K562 (cell line): ENCODE measurements at regions not wholly inside any gene's neighbourhood (a gene's known extent, or its start where the extent isn't known, plus 50 kb on each side); places are given as distances from the start of the nearest gene placed in this dataset.
"Not testable (repeated sequence)": the region's sequence is repeated elsewhere in the genome, so short reads cannot be mapped to it uniquely, and the experiment has no call there.

Experiments
- ATAC-seq: fragments of 200-7000 bp; cut with Tn5 transposase; 3 replicates; pipeline ENCODE4 v1.9.1; 2020; ENCODE audit warnings: moderate library complexity
- BruUV-seq: library from RNA; stranded (reverse); fragments of 400-500 nt; replicated peaks from 2 replicates; lab custom pipeline; 2021; lab: Mats Ljungman, UMichigan
- CTCF ChIA-PET: fragments of 300-600 bp; formaldehyde crosslinking; extraction: SDS; loops from one replicate; lab custom pipeline; 2021; ENCODE audit warnings: low intra/inter-chr PET ratio; lab: Yijun Ruan, JAX
- POLR2A ChIA-PET: fragments of 300-600, 350-650 bp; sonication (Branson Sonifier 250); formaldehyde crosslinking; extraction: SDS; loops from one replicate; lab custom pipeline; 2021; ENCODE audit warnings: antibody characterized with exemption, inconsistent platforms; lab: Yijun Ruan, JAX
- DNase-seq, 4 experiments: peaks; one replicate each; pipeline versions ENCODE4 v3.0.0 to v3.0.0-alpha.2; 2011 to 2018; ENCODE audit warnings: low spot score in 3 of 4, mixed read lengths in 3 of 4; ENCODE audit errors: extremely low read depth in 1 of 4
- FAIRE-seq: peaks from 2 replicates; lab custom pipeline; 2011; peaks lifted over from hg19 to GRCh38; lab: Jason Lieb, UNC
- H2AFZ ChIP-seq: 2 replicates; pipeline ENCODE4 v1.6.0; 2011; ENCODE audit warnings: low read depth, low read length, control low read depth, inconsistent platforms
- H3K27ac ChIP-seq: fragments of 200-600 bp; 3 replicates; pipeline ENCODE4 v1.8.0; 2011; ENCODE audit warnings: low read depth, mild to moderate bottlenecking, control low read depth, inconsistent platforms, low read length, moderate library complexity, mixed read lengths; ENCODE audit errors: extremely low read depth
- H3K27me3 ChIP-seq, 2 experiments: fragments of 300-600 bp in 1 of 2; 2 replicates in 1 of 2; 3 replicates in 1 of 2; pipeline versions ENCODE4 v1.6.0 to v1.8.0; 2011; ENCODE audit warnings: inconsistent platforms in 2 of 2, low read length in 2 of 2, mild to moderate bottlenecking in 1 of 2, mixed read lengths in 1 of 2, moderate library complexity in 1 of 2; ENCODE audit not compliant: control insufficient read depth in 2 of 2, insufficient read depth in 2 of 2
- H3K36me3 ChIP-seq: fragments of 300-600 bp; 3 replicates; pipeline ENCODE4 v1.8.0; 2011; ENCODE audit warnings: mild to moderate bottlenecking, low read length, inconsistent platforms; ENCODE audit not compliant: control insufficient read depth, insufficient read depth
- H3K4me1 ChIP-seq, 2 experiments: fragments of 200-600 bp in 1 of 2; replicated peaks in 1 of 2; 2 replicates in 1 of 2; 3 replicates in 1 of 2; pipeline versions ENCODE4 v1.5.1 to v1.8.0; 2011; ENCODE audit warnings: inconsistent platforms in 2 of 2, low read length in 2 of 2, mild to moderate bottlenecking in 1 of 2, mixed read lengths in 1 of 2, moderate library complexity in 1 of 2; ENCODE audit not compliant: control insufficient read depth in 2 of 2, insufficient read depth in 2 of 2
- H3K4me2 ChIP-seq: 2 replicates; pipeline ENCODE4 v1.6.1; 2011; ENCODE audit warnings: low read length, control low read depth, inconsistent platforms, mixed read lengths; ENCODE audit not compliant: insufficient read depth
- H3K4me3 ChIP-seq: fragments of 200-600 bp; sonication (generic), shearing (Covaris generic); 2 replicates; pipeline ENCODE4 v1.5.1; 2016; ENCODE audit warnings: control low read depth, inconsistent platforms
- H3K79me2 ChIP-seq: fragments of 200-600 bp; 3 replicates; pipeline ENCODE4 v1.8.0; 2011; ENCODE audit warnings: low read length, inconsistent platforms; ENCODE audit not compliant: control insufficient read depth, insufficient read depth
- H3K9ac ChIP-seq, 2 experiments: 2 replicates each; pipeline versions ENCODE4 v1.6.0 to v1.6.1; 2011; ENCODE audit warnings: low read depth in 2 of 2, low read length in 2 of 2, control low read depth in 1 of 2, inconsistent platforms in 1 of 2, mild to moderate bottlenecking in 1 of 2, mixed read lengths in 1 of 2; ENCODE audit not compliant: insufficient read depth in 1 of 2
- H3K9me1 ChIP-seq: one replicate; pipeline ENCODE4 v1.6.0; 2011; ENCODE audit warnings: inconsistent platforms, mild to moderate bottlenecking, low read length, moderate library complexity; ENCODE audit not compliant: control insufficient read depth, insufficient read depth
- H3K9me3 ChIP-seq: replicated peaks from 2 replicates; pipeline ENCODE4 v1.5.1; 2011; ENCODE audit warnings: low read depth, low read length, inconsistent platforms; ENCODE audit not compliant: control insufficient read depth, insufficient read depth
- H4K20me1 ChIP-seq: replicated peaks from 2 replicates; pipeline ENCODE4 v1.6.1; 2011; ENCODE audit warnings: low read length, inconsistent platforms, mixed read lengths; ENCODE audit not compliant: control insufficient read depth, insufficient read depth
- FOSL1 ChIP-seq: fragments of 200-800 bp; sonication (Bioruptor generic); conservative IDR thresholded peaks from 2 replicates; pipeline ENCODE4 v1.6.1; 2016; ENCODE audit warnings: missing genetic modification characterization, missing compliant biosample characterization
- HMG20B ChIP-seq: fragments of 250-450 bp; sonication (Bioruptor Pico); IDR thresholded peaks from 2 replicates; pipeline ENCODE4 v1.5.0; 2021; ENCODE audit warnings: mild to moderate bottlenecking
- JUND ChIP-seq, 2 experiments: IDR thresholded peaks; 2 replicates in 1 of 2; 3 replicates in 1 of 2; pipeline ENCODE4 v1.6.1; 2011; ENCODE audit warnings: borderline replicate concordance in 2 of 2, low read depth in 2 of 2, low read length in 2 of 2, improper control_type of control experiment in 1 of 2, missing biosample characterization in 1 of 2, missing genetic modification characterization in 1 of 2, missing genetic modification reagents in 1 of 2
- NUFIP1 ChIP-seq: fragments of 450-650 bp; IDR thresholded peaks from 2 replicates; pipeline ENCODE4 v1.6.1; 2018; ENCODE audit not compliant: partially characterized antibody
- ZBTB43 ChIP-seq: sonication (generic); formaldehyde crosslinking; IDR thresholded peaks from 2 replicates; pipeline ENCODE4 v1.8.0; 2023; ENCODE audit warnings: mild to moderate bottlenecking, missing genetic modification reagents
- ZNF12 ChIP-seq: sonication (generic); formaldehyde crosslinking; IDR thresholded peaks from 2 replicates; pipeline ENCODE4 v1.4.0; 2020; ENCODE audit warnings: mild to moderate bottlenecking, missing genetic modification reagents
- ZNF76 ChIP-seq: fragments of 250-450 bp; sonication (Bioruptor Pico); IDR thresholded peaks from 2 replicates; pipeline ENCODE4 v1.4.0; 2020; ENCODE audit warnings: mild to moderate bottlenecking, moderate library complexity, borderline replicate concordance
- WGBS: fragments of 100-300 bp; shearing (Covaris generic); methylation state at CpG from one replicate; pipeline ENCODE4 v1.1.6; 2016; ENCODE audit warnings: low coverage, mixed read lengths; ENCODE audit not compliant: insufficient coverage; ENCODE audit errors: missing lambda C conversion rate; 5-methylcytosine and 5-hydroxymethylcytosine counted together
- in situ Hi-C: fragments of 300-500 bp; cut with MboI; formaldehyde crosslinking; loops from 4 replicates; pipeline ENCODE4 v1.15.0; 2018; ENCODE audit warnings: inconsistent platforms, mixed read lengths
- intact Hi-C: fragments of 100-400 bp; cut with micrococcal nuclease; formaldehyde crosslinking; loops from 2 replicates; pipeline ENCODE4 v1.14.2; 2022

- Histone ChIP-seq H3K27ac (no peak overlapping the region), H3K4me2 (no peak overlapping the region), H3K9me1 (no peaks in the 10 kb centered on the region), H3K79me2 (no peaks in the 10 kb centered on the region), H3K9ac (no peak overlapping the region), H3K4me1 (no peaks in the 10 kb centered on the region), H4K20me1 (no peaks in the 10 kb centered on the region), H3K36me3 (no peaks in the 10 kb centered on the region), H3K9me3 (no peaks in the 10 kb centered on the region), H3K4me3 (no peak overlapping the region), H2AFZ (no peak overlapping the region)
- intact Hi-C loops: no loop called here
- 3% methylated on average over 3 of the region's 3 CpGs for WGBS
- in situ Hi-C loops: no loop called here
- FAIRE-seq: no peak
- CTCF ChIA-PET: no interaction called here
- POLR2A ChIA-PET: no interaction called here
- BruUV-seq: no TSS peak
- no peak for TF ChIP-seq ZNF76
- peak; percentile 76 for TF ChIP-seq FOSL1 (tag)
- TF ChIP-seq NUFIP1: no peak
- no peak for TF ChIP-seq HMG20B (CRISPR knock-in tag)
- 0 out of 2 replicates have a peak, but pooled peaks have one; percentile 16 for TF ChIP-seq JUND (IDR thresholded peaks at IDR 0.05; ENCODE audit: borderline replicate concordance, low read depth, low read length)
- TF ChIP-seq JUND (tag; IDR thresholded peaks at IDR 0.05; ENCODE audit: borderline replicate concordance, low read depth, low read length): no peak
- no peak for TF ChIP-seq ZBTB43 (CRISPR knock-in tag)
- no peak for TF ChIP-seq ZNF12 (CRISPR knock-in tag)
- TF ChIP-seq, all 486 proteins: peak for 2
- no peak for DNase-seq
- peaks cover 0 to 3% of the 10 kb centered on the region in 2 experiments; a peak in 1 of 5 replicates for H3K27me3 ChIP-seq
- ATAC-seq: no peak
These were observed 93.4 kb downstream of the CHCHD4 start for GRCh38 chr3:14031271-14031670.

GRCh38 chr3:14029390-14029995 lies 95.2 kb downstream of the CHCHD4 start:
- WGBS: 9% methylated on average over 17 of the region's 20 CpGs
- H3K4me2 ChIP-seq, H3K27me3 ChIP-seq, intact Hi-C loops, H3K9me1 ChIP-seq, H3K4me3 ChIP-seq, in situ Hi-C loops, H3K79me2 ChIP-seq, BruUV-seq, H4K20me1 ChIP-seq, ATAC-seq, H3K36me3 ChIP-seq, H2AFZ ChIP-seq, H3K4me1 ChIP-seq, DNase-seq, H3K9me3 ChIP-seq, FAIRE-seq, H3K27ac ChIP-seq, CTCF ChIA-PET, H3K9ac ChIP-seq: not testable (repeated sequence)
- POLR2A ChIA-PET: interaction anchor here (1.6 kb wide), 2 partner anchors 11 to 13 kb away, joined by 5 to 6 read pairs; no protein-coding TSS in a partner anchor
